ENCODE measurements at regions not wholly inside any gene's neighbourhood (a gene's known extent, or its start where the extent isn't known, plus 50 kb on each side); places are given as distances from the start of the nearest gene placed in this dataset.

DNA sequence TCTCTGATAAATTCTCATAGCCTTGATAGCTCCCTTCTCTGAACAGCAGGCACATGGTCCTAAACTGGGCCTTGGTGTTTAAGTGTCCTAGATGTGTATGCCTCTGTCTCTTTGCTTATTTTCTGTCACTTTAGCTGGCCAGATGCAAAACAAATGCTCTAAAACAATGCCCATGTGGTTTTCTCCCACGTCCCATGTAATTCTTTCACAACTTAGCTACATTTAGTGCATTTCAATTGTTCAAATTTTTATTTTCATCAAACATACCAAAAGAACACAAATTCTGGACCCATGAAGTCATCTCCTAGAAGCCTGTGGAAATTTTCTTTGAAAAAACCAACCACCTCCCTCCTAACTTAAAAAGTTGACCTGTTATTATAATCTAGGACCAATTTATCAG is 491.3 kb upstream of the AGTR1 start:
- TF ChIP-seq FOXK2 (IDR thresholded peaks at IDR 0.05): no peak
- TF ChIP-seq SP1 (IDR thresholded peaks at IDR 0.05): no peak
- no peak for TF ChIP-seq NFRKB (IDR thresholded peaks at IDR 0.05)
- TF ChIP-seq FOXA1 (IDR thresholded peaks at IDR 0.05): no peak
- no peak for TF ChIP-seq TARDBP (IDR thresholded peaks at IDR 0.05)
- no peak for TF ChIP-seq BHLHE40 (IDR thresholded peaks at IDR 0.05; ENCODE audit: borderline replicate concordance)

All from HEK293T (cell line).